H1 (cell line): ENCODE measurements at regions not wholly inside any gene's neighbourhood (a gene's known extent, or its start where the extent isn't known, plus 50 kb on each side); places are given as distances from the start of the nearest gene placed in this dataset.

Experiments used
- GABPA ChIP-seq: IDR thresholded peaks from 2 replicates; pipeline ENCODE4 v1.6.1; 2011; ENCODE audit warnings: mild to moderate bottlenecking, low read length, moderate library complexity, borderline replicate concordance; ENCODE audit not compliant: insufficient read depth
- POLR2AphosphoS5 ChIP-seq: IDR thresholded peaks from 2 replicates; pipeline ENCODE4 v1.6.1; 2011; ENCODE audit warnings: low read depth, low read length
- TF ChIP-seq, protein P1 (sequence below), 3 experiments: IDR thresholded peaks; 1 replicate in 2 of 3; 2 replicates in 1 of 3; pipeline versions ENCODE4 v1.5.1 to v1.6.1; 2011; ENCODE audit warnings: low read length in 3 of 3, mild to moderate bottlenecking in 3 of 3, inconsistent platforms in 2 of 3, low read depth in 1 of 3, moderate library complexity in 1 of 3; ENCODE audit not compliant: insufficient read depth in 1 of 3; ENCODE audit errors: control extremely low read depth in 1 of 3

DNA sequence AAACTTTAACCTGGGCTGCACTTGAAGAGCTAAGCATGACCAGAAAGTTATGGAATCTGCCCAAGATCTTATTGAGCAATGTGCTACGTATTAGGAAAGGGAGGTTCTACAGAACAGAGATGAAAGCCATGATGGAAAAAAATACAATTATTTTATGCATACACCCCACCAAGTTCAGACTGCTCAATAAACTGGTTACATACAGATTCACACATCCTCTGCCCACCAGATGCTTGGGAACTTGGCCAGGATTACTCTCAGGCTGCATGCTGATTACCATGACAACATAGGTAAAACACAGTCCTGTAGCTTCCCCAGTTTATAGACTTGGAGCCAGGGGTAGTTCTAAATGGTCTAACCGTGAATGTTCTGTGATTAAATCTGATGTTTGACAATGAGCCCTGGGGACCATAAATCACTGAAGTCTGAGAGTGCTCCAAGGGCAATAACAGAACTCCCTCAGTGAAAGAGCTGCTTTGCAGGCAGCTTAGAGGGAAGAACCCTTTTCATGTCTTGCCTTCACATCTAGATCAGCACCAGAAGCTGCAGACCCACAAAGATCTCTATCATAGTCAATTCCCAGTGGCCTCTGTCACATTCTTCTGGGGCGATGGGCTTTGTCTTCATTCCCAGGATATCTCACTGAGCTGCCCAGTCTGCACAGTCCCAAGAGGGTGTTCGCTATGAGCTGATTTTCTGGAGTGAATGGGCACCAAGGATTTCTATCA is 232.2 kb downstream of the EMP1 start:
- TF ChIP-seq, protein P1, sequence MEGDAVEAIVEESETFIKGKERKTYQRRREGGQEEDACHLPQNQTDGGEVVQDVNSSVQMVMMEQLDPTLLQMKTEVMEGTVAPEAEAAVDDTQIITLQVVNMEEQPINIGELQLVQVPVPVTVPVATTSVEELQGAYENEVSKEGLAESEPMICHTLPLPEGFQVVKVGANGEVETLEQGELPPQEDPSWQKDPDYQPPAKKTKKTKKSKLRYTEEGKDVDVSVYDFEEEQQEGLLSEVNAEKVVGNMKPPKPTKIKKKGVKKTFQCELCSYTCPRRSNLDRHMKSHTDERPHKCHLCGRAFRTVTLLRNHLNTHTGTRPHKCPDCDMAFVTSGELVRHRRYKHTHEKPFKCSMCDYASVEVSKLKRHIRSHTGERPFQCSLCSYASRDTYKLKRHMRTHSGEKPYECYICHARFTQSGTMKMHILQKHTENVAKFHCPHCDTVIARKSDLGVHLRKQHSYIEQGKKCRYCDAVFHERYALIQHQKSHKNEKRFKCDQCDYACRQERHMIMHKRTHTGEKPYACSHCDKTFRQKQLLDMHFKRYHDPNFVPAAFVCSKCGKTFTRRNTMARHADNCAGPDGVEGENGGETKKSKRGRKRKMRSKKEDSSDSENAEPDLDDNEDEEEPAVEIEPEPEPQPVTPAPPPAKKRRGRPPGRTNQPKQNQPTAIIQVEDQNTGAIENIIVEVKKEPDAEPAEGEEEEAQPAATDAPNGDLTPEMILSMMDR (IDR thresholded peaks at IDR 0.05; ENCODE audit: control extremely low read depth in 1 of 3, insufficient read depth in 1 of 3, low read depth in 1 of 3, low read length in 3 of 3) = no peak
- TF ChIP-seq GABPA (no peak), POLR2AphosphoS5 (no peak)
